Uterus (tissue), 2 donors: ENCODE measurements at regions not wholly inside any gene's neighbourhood (a gene's known extent, or its start where the extent isn't known, plus 50 kb on each side); places are given as distances from the start of the nearest gene placed in this dataset.

Experiments used
- POLR2A ChIP-seq, 2 donors: fragments of 450-650 bp; IDR thresholded peaks; one replicate each; pipeline ENCODE4 v1.6.1; 2016; ENCODE audit warnings: antibody characterized with exemption in 2 of 2, mild to moderate bottlenecking in 1 of 2, moderate library complexity in 1 of 2
- TF ChIP-seq, protein P1 (sequence below), 4 experiments: fragments of 200-600 bp in 2 of 4; fragments of 450-650 bp in 2 of 4; sonication (generic) in 2 of 4; IDR thresholded peaks; one replicate each; pipeline ENCODE4 v1.5.1; 2016 to 2019; ENCODE audit warnings: antibody characterized with exemption in 4 of 4, mild to moderate bottlenecking in 2 of 4, moderate library complexity in 1 of 4

DNA sequence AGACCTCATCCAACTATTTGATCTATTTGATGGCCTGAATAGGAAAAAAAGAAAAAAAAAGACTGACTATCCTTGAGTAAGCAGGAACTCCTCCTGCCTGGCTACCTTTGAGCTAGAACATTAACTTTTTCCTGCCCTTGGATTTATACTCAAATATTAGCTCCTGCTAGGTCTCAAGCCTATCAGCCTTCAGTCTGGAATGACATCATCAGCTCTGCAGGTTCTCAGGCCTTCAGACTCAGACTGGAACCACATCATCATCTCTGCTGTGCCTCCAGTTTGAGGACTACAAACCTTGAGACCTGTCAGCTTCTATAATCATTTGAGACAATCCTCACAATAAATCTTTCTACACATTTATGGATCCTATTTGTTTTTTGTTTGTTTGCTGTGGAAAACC, 754.0 kb upstream of the SLIT2 start:
- TF ChIP-seq, protein P1, sequence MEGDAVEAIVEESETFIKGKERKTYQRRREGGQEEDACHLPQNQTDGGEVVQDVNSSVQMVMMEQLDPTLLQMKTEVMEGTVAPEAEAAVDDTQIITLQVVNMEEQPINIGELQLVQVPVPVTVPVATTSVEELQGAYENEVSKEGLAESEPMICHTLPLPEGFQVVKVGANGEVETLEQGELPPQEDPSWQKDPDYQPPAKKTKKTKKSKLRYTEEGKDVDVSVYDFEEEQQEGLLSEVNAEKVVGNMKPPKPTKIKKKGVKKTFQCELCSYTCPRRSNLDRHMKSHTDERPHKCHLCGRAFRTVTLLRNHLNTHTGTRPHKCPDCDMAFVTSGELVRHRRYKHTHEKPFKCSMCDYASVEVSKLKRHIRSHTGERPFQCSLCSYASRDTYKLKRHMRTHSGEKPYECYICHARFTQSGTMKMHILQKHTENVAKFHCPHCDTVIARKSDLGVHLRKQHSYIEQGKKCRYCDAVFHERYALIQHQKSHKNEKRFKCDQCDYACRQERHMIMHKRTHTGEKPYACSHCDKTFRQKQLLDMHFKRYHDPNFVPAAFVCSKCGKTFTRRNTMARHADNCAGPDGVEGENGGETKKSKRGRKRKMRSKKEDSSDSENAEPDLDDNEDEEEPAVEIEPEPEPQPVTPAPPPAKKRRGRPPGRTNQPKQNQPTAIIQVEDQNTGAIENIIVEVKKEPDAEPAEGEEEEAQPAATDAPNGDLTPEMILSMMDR (IDR thresholded peaks at IDR 0.05) = no peak
- no peak for TF ChIP-seq POLR2A (IDR thresholded peaks at IDR 0.05)
